ENCODE measurements at regions not wholly inside any gene's neighbourhood (a gene's known extent, or its start where the extent isn't known, plus 50 kb on each side); places are given as distances from the start of the nearest gene placed in this dataset.

GRCh38 chr13:50079655-50080202, 64.5 kb downstream of the KCNRG start:
- TF ChIP-seq CTCF (IDR thresholded peaks at IDR 0.05) (no peak), ZFX (IDR thresholded peaks at IDR 0.05; ENCODE audit: borderline replicate concordance) (no peak)
